Inflammatory macrophage treated with lipopolysaccharide for 1 hour (primary cell): ENCODE measurements at regions not wholly inside any gene's neighbourhood (a gene's known extent, or its start where the extent isn't known, plus 50 kb on each side); places are given as distances from the start of the nearest gene placed in this dataset.
"Not testable (repeated sequence)": the region's sequence is repeated elsewhere in the genome, so short reads cannot be mapped to it uniquely, and the experiment has no call there.

ENCODE experiments used
- DNase-seq, 2 donors: peaks; one replicate each; pipeline ENCODE4 v3.0.0-alpha.2; 2020 to 2022

DNA sequence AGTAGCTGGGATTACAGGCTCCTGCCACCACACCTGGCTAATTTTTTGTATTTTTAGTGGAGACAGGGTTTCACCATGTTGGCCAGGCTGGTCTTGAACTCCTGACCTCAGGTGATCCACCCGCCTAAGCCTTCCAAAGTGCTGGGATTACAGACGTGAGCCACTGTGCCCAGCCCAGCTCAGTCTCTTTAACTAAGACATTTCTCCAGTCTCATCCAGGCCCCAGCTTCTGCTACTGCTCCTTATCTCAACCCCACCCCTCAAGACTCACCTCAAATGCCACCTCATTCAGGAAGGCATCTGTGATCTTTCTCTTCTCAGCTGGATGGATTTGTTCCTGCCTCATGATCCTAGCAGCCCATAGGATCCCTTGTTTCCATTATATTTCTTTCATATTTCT, 85.9 kb upstream of the GRAMD1B start:
- DNase-seq, result not testable (repeated sequence)

DNA sequence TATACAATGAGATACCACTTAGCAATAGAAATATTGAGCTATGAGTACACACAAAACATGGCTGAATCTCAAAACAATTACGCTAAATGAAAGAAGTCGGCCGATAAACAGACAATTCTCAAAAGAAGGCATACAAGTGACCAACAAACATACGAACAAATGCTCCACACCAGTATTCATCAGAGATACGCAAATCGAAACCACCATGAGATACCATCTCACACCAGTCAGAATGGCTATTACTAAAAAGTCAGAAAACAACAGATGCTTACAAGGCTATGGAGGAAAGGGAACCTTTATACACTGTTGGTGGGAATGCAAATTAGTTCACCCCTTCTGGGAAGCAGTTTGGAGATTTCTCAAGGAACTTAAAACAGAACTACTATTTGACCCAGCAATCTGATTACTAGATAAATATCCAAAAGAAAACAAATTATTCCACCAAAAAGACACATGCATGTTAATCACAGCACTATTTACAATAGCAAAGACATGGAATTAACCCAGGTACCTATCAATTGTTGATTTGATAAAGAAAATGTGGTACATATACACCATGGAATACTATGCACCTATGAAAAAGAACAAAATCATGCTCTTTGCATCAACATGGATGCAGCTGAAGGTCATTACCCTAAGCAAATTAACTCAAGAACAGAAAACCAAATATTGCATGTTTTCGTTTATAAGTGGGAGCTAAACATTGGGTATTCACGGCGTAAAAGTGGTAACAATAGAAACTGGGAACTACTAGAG, 90.9 kb upstream of the GRAMD1B start:
- DNase-seq, result no peak

DNA sequence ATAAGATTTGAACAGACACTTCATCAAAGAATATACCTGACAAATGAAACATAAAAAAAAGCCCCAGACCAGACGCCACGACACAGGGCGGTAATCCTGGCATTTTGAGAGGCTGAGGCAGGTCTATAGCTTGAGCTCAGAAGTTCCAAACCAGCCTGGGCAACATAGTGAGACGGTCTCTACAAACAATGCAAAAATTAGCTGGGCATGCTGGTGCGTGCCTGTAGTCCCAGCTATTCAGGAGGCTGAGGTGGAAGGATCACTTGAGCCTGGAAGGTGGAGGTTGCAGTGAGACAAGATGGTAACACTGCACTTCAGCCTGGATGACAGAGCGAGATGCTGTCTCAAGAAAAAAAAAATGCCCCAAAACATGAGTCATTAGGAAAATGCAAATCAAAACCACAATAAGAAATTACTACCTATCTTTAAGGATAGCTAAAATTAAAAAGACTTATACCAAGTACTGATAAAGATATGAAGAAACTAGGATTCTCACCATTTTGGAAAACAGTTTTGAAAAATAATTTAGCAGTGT, 91.7 kb upstream of the GRAMD1B start:
- DNase-seq, result no peak

DNA sequence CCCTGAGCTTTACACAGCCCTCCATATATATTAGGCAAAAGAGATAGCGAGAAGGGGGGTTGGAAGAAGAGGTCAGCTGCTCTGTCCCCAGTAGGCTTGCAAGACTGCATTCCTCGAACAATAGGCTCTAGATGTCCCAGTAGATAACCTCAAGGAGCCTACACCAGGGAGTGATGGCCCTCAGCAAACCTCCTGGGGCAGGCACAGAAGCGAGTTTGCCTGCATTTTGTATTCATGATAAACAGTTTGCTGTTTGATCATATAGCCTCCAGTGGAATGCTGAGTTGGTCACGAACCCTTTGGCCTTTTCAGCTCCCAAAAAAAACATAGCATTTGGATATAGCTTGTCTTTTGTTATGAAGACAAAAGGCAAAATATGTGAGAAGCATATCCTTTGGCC, 95.1 kb upstream of the GRAMD1B start:
- no peak for DNase-seq

DNA sequence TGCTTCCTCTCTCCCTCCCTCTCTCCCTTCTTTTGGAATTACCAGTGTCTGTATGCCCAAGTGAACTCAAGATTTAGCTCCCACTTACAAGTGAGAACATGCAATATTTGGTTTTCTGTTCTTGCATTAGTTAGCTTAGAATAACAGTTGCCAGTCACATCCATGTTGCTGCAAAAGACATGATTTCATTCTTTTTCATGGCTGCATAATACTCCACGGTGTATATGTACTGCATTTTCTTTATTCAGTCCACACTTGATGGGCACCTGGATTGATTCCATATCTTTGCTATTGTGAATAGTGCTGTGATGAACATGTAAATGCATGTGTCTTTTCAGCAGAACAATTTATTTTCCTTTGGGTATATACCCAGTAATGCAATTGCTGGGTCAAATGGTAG, 97.5 kb upstream of the GRAMD1B start:
- not testable (repeated sequence) for DNase-seq

DNA sequence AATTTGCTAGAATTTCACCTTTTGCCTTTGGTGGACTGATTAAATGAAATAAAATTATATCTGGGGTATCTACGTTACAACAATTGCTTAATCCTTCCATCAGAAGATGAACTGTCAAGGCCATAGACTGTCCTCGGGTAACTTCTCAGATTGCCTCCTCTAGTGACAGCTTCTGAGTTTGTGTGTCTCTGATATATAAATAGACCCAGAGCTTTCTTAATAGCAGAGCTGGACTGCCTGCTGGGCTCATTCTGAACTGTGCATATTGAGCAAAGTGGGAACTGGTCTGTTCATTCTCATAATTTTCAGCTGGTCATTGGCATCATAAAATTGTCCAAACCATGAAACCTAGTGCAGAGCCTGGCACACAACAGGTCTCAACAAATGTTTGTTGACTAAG, 99.1 kb upstream of the GRAMD1B start:
- DNase-seq, result no peak

DNA sequence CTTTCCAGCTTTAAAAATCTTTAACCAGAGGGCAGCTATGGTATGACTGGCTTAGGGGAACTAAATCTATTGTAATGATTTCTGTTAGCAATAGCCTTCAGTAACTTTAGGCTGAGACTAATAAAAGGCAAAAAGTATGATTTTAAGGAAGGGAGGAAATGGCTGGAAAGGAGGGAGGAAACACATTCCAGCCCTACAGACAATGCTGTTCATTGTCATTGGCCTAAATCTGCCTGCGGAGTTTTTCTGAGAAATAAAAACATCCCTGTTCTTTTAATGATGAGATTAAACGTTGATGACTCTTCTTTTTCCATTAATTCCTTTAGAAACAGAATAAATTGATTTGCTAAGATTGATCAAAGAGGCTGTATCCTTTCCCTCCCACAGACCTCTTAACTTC, 99.6 kb upstream of the GRAMD1B start:
- DNase-seq, result no peak

DNA sequence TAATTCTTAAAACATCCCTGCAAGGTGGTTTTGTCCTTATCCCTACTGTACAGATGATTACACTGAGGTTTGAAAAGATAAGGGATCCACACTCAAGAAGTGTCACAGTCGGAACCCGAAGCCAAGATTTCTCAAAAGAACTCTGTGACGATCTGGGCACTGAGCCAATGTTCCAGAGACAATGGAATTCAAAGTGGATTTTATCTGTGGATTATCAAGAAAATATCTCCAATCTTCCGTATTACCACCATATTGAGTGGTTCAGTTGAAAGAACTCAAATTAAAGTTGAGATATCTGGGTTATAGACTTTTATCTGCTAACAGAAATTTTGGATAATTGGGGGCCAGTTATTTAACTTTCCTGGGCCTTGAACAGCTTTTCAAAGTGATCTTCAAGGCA, 100.0 kb upstream of the GRAMD1B start:
- no peak for DNase-seq

DNA sequence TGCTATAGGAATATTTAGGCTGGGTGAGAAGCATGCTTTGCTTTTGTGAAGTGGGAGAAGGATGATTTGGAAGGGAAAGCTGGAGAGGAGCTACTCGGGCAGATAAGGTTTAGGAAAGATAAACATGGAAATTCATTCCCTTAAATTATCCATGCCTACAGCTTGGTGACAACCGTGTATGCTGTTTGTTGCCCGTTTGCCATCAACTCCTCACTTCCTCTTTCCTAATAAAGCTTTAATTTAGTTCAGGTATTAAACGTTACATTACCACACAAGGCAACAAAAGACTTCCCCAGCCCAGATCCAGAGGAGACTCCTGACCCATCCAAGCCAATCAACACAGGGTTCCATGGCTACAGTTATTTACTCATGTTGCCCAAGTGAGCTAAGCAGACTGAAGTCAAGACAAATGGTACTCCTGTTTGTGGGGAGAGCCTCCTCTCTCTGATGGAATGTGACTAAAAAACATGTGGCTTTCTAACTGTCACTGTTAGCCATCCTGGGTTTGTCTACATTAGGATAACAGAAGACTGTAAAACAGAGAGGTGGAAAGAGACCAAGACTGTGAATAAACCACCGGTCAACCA, 101.7 kb upstream of the GRAMD1B start:
- DNase-seq, result no peak

DNA sequence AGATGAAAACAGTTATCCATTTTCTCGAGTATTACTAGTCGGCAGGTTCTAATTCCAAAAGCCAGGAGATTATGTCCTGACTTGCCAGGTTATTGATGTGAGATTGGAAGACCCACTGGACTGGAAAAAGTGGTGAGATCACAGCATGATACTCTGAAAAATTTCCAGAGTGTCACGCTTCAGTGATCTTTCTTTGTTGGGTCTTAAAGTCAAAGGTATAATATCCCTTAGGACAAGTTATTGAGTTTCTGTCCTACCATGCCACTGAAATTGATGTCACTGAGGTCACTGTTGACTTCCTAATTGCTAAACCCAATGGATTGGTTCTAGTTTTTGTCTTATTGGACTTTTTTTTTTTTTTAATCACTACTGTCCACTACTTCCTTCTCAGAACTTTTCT, 104.5 kb upstream of the GRAMD1B start:
- no peak for DNase-seq

DNA sequence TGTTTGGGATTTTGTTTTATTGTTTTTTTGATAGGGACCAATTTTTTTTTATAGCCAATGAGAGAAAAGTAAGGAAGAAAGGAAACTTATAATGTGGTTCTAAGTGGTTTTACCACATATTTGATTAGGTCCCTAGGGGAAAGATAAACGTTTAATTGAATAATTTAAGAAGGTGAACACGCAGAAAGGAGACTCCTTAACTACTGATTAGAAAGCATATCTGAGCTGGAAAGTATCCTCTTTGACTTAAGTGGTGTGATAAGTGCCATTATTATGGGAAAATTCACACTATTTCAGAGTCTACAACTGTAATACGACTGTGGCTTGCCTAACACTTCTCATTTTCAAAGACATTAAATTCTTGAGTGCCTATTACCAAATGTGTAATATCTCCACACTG, 106.5 kb upstream of the GRAMD1B start:
- no peak for DNase-seq

DNA sequence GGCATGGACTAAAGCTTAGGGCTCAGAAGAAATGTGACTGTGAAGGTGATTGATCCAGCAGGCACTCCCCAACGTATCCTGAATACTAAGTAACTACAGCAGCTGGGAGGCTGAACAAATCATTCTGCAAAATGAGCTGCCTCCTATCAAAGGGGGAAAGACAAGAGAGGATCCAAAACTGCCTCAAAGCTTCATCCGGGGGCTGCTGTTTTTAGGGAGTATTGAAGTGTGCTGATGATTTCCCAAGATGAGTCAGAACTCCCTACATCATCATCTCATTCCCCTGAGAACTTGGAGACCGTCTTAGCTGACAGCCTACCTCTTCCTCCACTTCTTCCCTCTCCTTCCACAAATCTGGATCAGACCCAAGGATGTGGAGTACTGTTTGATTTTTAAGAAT, 108.4 kb upstream of the GRAMD1B start:
- no peak for DNase-seq

DNA sequence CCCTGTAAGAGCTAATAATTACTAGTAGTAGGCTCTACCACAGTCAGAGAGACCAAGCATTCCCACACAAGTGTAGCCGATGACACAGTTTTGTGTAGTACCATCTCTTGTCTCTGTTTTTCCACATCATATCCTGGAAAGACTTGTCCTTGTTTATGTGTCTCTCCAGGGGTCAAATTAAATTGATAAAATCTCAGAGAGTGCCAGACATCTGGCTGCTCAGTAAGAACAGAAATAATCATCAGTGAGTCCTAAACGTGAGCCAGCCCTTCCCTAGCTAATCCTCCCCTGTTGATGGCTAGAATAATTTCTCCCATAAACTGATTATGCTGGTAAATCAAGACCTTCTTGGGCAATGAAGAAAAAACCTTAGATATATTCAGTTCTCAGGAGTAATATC, 111.4 kb upstream of the GRAMD1B start:
- DNase-seq, result no peak

DNA sequence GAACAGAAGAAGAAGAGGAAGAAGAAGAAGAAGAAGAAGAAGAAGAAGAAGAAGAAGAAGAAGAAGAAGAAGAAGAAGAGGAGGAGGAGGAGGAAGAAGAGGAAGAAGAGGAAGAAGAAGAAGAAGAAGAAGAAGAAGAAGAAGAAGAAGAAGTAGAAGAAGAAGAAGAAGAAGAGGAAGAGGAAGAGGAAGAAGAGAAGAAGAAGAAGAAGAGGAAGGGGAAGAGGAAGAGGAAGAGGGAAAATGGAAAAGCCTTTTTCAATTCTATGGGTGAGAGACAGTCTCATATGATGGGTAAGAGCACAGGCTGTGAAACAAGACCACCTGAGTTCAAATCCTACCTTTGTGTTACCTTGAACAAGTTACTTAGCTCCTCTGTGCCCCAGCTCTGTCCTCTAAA, 111.9 kb upstream of the GRAMD1B start:
- DNase-seq, result not testable (repeated sequence)

DNA sequence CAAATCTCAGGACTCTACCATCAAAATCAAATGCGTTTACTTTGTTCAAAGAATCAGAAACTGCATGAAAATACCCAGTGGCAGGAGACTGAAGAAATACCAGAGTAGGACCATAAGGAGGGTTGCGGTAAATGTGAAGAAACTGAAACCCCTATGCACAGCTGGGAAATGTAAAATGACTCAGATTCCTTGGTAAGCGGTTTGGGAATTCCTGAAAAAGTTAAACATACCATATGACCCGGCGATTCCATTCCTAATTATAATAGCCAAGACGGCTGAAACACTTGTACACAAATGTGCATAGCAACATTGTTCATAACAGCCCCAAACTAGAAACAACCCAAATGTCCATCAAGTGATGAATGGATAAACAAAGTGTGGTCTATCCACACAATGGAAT, 114.1 kb upstream of the GRAMD1B start:
- no peak for DNase-seq

DNA sequence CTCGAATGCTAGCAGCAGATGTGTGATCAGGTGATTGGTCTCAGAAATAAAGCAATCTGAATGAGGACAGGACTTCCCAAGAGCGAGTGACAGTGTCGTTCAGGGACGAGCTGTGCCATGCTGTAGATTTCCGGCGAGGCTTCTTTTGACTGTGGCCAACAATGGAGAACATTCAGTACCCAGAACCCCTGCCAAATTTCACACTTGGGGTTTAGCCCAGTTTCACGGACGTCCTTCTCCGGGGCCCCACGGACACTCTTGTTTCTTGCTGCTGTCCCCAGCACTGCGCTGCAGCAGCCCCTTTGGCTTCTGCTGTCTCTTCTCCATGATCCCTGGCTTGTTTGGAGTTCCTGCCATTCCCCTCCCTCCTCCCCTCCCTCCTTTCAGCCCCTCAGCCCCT, 115.1 kb upstream of the GRAMD1B start:
- no peak for DNase-seq

DNA sequence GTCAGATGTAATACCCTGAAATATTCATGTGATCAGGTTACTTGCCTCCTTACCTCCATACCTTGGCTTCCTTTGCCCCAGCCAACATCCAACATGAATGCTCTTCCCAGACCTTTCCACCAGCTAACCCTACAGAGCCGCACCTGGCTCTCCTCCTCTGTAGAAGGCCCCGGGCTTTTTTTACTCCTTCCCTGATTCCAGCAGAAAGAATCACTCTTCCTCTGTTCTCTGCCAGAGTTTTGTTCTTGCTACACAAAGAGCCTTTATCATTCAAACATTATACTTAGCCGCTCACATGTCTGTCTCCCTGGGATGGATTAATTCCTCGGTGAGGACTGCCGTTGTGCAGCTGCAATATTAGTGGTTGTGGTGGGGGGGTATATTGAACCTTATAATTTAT, 116.8 kb upstream of the GRAMD1B start:
- DNase-seq, result no peak

DNA sequence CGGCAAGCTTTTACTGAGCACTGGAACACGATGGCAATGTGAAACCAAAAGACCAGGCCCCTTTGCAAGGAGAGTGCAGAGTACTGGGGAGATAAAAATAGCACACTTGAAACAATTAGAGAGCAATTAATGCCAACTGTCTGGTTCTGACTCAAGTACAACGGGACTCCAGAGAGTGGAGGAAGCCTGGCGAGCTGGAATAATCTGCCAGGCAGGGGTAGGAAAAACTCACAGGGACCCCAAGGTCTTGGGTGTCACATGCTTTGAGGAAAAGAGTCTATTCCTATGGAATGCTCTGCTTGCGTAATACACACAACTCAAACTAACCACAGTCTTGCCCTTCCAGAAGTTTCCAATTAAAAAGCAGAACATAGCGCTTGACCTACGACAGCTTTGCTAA, 113.0 kb upstream of the CLMP start:
- DNase-seq, result peak in 1 of 2 donors; percentile 14

DNA sequence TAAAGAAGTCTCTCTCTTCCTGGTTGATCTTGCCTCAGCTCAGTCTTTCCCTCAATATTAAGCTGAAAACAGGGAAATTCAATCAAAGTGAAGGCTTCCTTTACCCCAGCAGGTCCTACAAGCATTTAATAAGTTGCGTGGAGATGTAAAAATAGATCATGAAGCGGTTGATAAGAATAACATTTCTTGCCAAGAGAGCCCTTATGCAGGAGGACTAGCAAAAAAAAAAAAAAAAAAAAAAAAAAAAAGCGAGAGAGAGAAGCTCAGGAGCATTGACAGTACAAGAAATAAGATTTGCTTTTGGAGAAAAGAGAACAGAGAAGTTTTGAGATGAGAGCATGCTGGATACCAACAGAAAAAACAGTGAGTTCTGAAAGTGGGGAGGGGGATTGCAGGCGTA, 112.2 kb upstream of the CLMP start:
- no peak for DNase-seq

DNA sequence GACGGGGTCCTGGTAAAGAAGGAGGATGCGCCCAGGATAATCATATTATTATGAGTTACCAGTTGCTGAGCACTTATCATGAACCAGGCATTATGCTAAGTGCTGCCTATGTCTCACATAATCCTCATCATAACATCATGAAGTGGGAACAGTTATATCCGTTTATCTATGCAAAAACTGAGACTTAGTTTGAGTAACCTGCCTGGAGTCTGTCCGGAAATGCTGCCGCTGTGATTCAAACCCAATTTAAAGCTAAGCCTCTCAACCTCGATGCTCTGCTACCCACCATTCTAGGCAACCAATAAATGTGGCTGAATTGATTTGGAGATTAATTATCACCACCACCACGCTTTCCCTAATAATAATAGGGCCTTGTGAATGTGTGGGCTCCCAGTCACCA, 111.5 kb upstream of the CLMP start:
- DNase-seq, result no peak

DNA sequence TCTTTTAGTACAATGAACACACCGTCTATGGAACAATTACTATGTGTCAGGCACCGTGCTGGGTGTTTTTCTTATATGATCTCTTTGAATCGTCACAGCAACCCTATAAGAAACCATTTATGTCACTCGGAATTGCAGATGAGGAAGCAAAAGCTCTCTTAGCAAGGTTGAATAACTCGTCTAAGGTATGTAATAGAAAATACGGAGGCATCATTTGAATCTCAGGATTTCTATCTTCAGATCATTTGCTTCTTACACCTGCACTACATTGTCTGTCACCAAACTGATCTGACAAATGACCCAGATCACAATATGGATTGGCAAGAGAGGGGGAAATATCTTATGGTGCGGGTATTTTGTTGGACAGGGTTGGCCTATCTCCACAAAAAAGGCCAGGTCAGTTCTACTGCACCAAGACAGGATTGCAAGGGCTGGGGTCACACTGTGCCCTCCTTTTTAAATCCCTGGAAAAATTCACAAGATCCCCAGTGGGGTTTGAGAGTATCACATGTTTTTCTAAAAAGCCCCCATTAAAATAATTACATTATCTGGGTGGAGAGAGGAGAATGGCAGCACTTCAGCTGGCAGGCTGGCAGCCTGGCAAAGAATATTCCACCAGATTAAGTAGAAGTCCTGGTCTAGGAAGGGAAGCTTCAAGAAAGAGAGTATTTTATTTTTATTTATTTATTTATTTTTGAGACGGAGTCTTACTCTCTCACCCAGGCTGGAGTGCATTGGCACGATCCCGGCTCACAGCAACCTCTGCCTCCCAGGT, 110.7 kb upstream of the CLMP start:
- no peak for DNase-seq

DNA sequence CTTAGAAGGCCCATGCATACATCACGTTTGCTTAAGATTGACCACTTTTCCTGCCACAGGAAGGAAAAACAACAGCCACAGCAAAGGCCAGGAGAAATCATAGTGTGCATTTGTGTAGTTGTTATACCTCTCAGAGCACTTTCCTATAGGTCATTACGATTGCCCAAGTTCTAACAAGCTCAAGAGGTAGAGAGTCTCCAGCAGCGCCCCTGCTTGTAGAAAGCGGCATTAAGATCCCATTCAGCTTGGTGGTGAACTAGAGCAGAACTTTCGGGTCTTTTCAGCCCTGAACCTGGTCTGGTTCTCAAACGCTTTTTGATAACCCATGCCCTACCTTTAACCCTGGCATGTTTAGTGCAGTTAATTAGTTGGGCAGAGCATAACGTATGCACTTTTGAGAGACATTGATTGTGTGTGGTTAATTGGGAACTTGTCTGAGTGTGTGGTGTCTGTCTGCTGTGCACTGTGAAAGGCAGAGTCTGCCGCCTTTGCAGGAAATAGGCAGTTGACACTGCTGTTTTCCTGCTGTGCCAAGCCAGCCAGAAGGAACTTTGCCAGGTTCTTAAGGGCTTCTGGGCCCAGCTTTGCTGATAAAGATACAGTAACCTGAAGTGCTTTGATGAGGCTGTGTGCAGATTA, 109.9 kb upstream of the CLMP start:
- no peak for DNase-seq

DNA sequence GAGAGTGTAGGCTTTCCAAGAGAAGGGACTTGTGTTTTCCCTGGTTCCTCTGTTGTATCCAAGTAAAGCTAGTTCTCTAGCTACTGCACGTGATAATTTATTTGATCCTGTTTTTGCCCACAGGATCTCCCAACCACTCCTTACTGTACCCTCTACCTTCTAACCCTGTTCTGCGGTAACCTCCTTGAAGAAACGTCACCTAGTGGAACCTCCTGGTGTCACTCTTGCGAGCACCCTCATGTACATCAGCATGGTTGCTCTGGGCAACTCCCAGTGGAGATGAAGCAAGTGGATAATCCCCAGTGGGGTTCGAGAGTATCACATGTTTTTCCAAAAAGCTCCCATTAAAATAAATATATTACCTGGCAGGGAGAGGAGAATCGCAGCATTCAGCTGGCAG, 108.9 kb upstream of the CLMP start:
- DNase-seq, result no peak
